ENCODE measurements at regions not wholly inside any gene's neighbourhood (a gene's known extent, or its start where the extent isn't known, plus 50 kb on each side); places are given as distances from the start of the nearest gene placed in this dataset.

GRCh38 chr1:110816945-110817344, 56.0 kb upstream of the CD53 start:
- DNase-seq (ENCODE audit: low read depth in 3 of 3, low spot score in 2 of 3), result no peak

GRCh38 chr1:110811529-110811928, 61.4 kb upstream of the CD53 start:
- DNase-seq (ENCODE audit: low read depth in 3 of 3, low spot score in 2 of 3), result no peak

- DNase-seq (ENCODE audit: low read depth in 3 of 3, low spot score in 2 of 3), result no peak
These were observed 72.9 kb upstream of the CD53 start for GRCh38 chr1:110800079-110800478.

- DNase-seq (ENCODE audit: low read depth in 3 of 3, low spot score in 2 of 3), result no peak
These were observed 74.2 kb upstream of the CD53 start for GRCh38 chr1:110798691-110799256.

GRCh38 chr1:110788673-110789072, 84.3 kb upstream of the CD53 start:
- no peak for DNase-seq (ENCODE audit: low read depth in 3 of 3, low spot score in 2 of 3)

- no peak for DNase-seq (ENCODE audit: low read depth in 3 of 3, low spot score in 2 of 3)
These were observed 85.4 kb upstream of the CD53 start for GRCh38 chr1:110787328-110788071.

GRCh38 chr1:110786802-110787327, 86.1 kb upstream of the CD53 start:
- no peak for DNase-seq (ENCODE audit: low read depth in 3 of 3, low spot score in 2 of 3)

- no peak for DNase-seq (ENCODE audit: low read depth in 3 of 3, low spot score in 2 of 3)
These were observed 87.3 kb upstream of the CD53 start for GRCh38 chr1:110785612-110786011.

- no peak for DNase-seq (ENCODE audit: low read depth in 3 of 3, low spot score in 2 of 3)
These were observed 87.9 kb upstream of the CD53 start for GRCh38 chr1:110785055-110785454.

GRCh38 chr1:110783292-110783918, 89.5 kb upstream of the CD53 start:
- DNase-seq (ENCODE audit: low read depth in 3 of 3, low spot score in 2 of 3), result peak in 2 of 3 donors; percentile 9 to 19

- no peak for DNase-seq (ENCODE audit: low read depth in 3 of 3, low spot score in 2 of 3)
These were observed 91.4 kb upstream of the CD53 start for GRCh38 chr1:110781525-110781924.

GRCh38 chr1:110780600-110781484, 92.1 kb upstream of the CD53 start:
- DNase-seq (ENCODE audit: low read depth in 3 of 3, low spot score in 2 of 3), result peak; percentile 42 to 54 (median 47)

GRCh38 chr1:110779636-110780035, 93.3 kb upstream of the CD53 start:
- DNase-seq (ENCODE audit: low read depth in 3 of 3, low spot score in 2 of 3), result no peak

- DNase-seq (ENCODE audit: low read depth in 3 of 3, low spot score in 2 of 3), result no peak
These were observed 94.1 kb upstream of the CD53 start for GRCh38 chr1:110778821-110779220.

GRCh38 chr1:110777228-110777627, 95.7 kb upstream of the CD53 start:
- no peak for DNase-seq (ENCODE audit: low read depth in 3 of 3, low spot score in 2 of 3)

- DNase-seq (ENCODE audit: low read depth in 3 of 3, low spot score in 2 of 3), result no peak
These were observed 98.5 kb upstream of the CD53 start for GRCh38 chr1:110774398-110774797.

GRCh38 chr1:110773813-110774212, 99.1 kb upstream of the KCNA3 start:
- DNase-seq (ENCODE audit: low read depth in 3 of 3, low spot score in 2 of 3), result no peak

GRCh38 chr1:110771245-110772022, 96.7 kb upstream of the KCNA3 start:
- DNase-seq (ENCODE audit: low read depth in 3 of 3, low spot score in 2 of 3), result no peak

GRCh38 chr1:110770832-110771231, 96.1 kb upstream of the KCNA3 start:
- DNase-seq (ENCODE audit: low read depth in 3 of 3, low spot score in 2 of 3), result no peak

- DNase-seq (ENCODE audit: low read depth in 3 of 3, low spot score in 2 of 3), result no peak
These were observed 93.9 kb upstream of the KCNA3 start for GRCh38 chr1:110768605-110769004.
